ENCODE measurements at regions not wholly inside any gene's neighbourhood (a gene's known extent, or its start where the extent isn't known, plus 50 kb on each side); places are given as distances from the start of the nearest gene placed in this dataset.

DNA sequence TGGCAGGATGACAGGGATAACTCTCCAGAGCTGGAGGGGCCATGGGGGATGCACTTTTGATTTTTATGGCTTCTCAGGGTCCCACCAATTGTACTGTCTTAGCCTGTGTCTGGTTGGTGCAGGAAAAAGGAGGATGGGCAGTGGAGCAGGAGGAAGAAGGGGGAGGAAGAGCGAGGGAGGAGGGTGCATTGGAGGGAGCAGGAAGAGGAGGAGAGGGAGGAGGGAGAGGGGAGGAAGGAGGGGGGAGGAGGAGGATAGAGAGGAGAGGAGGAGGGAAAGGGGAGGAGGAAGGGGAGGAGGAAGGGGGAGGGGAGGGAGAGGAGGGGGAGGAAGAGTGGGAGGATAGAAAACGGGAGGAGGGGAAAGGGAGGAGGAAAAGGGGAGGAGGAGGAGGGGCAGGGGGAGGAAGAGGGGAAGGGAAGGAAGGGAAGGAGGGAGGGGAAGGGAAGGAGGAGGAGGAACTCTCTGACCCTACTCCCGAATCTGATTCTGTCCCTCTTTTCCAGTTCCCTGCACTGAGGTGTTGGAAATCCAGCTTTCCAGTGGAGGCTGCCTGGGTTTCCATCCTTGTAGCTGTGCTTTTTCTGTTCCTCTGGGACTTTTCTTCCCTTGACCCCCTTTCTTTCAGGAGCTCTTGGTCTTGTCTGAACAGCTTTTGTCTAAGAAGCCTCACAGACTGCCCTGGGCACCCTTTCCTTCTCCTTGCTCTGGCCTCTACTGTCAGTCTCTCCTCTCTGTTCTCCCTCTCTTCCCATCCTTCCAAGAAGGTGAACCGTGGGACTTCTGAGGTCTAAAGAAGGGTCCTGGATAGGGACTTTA, 149.4 kb downstream of the DHX35 start:
- peak in 2 of 3 experiments; percentile 58 to 74 for DNase-seq

DNA sequence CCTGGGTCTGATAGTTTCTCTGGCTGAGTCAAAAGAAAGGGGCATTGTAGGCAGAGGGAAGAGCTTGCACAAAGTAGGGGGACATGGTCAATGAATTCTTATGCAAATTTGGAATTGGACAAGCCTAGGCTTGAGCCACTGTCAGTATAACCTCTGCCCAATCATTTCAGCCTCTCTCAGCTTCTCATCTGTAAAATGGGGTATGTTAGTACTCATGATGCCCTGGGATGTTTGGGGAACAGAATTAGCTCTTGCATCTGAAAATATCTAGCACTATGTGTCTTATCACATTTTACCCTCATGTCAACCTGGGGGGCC, 148.6 kb downstream of the DHX35 start:
- DNase-seq, result no peak

DNA sequence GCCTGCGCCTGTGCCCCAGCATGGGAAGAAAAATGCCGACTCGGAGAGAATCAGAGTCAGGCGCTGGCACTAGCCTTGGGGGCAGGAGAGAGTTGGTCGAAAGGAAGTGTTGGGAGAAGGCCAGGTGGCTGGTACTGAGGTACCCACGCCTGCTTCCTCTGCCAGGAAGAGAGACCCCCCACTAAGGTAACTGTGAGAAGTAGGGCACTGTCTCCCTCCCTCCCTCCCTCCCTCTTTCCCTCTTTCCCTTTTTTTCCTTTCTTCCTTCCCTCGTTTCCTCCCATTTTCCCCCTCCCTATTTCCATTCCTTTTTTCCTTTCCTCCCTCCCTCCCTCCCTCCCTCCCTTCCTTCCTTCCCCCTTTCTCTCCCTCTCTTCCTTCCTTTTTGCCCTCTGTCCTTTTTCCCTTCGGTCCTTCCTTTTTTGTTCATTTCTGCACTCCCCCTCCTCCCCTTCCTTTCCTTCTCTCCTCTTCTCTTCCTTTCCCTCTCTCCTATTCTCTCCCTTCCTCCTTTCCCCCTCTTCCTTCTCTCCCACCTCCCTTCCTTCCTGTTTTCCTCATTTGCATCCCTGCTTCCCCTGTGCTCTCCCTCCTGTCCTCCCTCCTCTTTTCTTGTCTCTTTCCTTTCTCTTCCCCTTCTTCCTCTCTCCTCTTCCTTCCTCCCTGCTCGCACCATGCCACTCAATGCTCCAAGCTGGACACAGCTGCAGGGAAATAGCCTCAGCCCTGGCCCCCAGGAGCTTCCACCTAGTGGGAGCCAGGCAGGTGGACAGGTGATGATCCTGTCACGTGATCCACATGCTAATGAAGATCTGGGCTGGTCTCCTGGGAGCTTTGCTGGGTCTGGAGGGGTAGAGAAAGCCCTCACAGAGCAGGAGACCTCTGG, 148.0 kb downstream of the DHX35 start:
- peak; percentile 50 to 91 (median 78) for DNase-seq

DNA sequence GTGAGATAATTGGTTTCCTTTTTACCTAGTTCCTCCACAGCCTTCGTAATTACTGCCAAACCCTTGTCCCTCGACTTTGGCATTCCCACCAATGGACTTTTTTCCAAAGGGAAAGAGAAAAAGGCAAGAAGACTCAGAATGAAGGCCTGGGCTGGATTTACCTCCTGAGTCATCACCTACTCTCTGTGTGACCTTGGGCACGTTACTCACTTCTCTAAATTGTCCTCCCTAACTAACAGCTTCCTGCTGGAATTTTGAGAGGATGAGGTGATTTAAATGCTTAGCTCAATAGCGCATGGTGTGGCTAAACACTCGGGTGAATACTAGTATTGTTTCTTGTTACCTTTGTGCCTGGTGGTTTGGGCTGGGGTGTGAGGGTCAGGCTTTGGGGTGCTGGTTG, 146.6 kb downstream of the DHX35 start:
- DNase-seq, result no peak

DNA sequence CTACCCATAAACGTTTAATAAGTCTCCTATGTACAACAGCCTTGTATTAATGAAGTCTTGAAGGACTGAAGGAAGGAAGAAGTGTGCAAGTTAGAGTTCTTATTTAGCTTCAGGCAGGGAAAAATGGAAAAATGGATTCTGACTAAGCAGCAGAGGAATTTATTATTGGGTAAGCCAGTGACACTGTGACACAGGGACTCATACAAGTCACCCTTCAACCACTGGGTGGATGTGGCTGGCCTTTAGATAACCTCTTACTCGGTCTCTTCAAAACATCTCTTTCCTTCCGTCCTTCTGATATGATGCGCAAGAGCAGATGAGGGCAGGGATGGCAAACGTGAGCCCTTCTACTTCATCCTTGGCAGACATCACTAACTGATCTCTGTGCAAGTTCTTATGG, 145.6 kb downstream of the DHX35 start:
- no peak for DNase-seq

DNA sequence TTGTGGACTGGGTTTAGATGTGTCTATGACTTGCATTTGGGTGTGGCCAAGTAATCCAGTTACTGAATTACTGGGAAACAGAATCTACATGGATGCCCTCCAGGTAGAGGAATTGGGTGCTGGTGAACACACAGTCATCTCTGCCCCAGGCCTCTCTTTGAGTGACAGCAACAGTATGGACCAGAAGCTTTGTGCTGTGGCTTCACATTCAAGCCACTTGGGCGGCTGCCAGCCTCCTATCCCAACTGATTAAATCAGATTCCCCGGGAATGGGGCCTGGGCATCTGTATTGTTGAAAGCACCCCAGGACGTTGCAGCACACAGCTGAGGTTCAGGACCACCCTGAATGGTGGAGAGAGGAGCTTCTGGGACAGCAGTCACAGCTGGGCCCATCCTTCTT, 144.6 kb downstream of the DHX35 start:
- no peak for DNase-seq

DNA sequence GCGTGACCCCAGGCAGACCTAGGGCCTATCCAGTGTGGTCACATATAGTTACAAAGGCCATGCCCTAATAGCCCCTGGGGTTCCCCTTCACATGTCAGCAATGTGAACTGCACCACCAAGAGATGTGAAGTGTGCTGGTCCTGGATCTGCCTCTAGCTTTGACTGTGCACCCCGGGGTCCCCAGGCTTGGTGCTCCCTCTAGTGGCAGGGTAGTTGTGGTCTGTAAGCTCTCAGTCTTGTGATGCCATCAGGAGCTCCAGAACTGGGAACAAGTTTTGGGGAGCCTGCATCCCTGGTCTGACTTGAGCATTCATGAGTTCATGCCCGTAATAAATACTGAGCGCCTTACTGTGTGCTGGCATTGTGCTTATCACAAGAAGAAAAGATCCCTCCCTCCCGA, 143.4 kb downstream of the DHX35 start:
- no peak for DNase-seq

DNA sequence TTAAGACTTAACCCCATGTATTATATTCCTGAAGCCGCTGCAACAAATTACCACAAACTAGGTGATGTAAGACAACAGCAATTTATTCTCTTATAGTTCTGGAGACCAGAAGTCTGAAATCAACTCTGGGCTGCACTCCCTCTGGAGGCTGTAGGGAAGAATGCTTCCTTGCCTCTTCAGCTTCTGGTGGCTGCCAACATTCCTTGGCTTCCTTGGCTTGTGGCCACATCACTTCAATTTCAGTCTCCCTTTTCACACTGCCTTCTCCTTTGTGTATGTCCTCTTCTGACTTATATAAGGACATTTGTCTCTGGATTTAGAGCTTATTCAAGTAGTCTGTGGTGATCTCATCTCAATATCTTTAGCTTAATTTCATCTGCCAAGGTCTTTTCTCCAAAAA, 141.6 kb downstream of the DHX35 start:
- DNase-seq, result no peak

DNA sequence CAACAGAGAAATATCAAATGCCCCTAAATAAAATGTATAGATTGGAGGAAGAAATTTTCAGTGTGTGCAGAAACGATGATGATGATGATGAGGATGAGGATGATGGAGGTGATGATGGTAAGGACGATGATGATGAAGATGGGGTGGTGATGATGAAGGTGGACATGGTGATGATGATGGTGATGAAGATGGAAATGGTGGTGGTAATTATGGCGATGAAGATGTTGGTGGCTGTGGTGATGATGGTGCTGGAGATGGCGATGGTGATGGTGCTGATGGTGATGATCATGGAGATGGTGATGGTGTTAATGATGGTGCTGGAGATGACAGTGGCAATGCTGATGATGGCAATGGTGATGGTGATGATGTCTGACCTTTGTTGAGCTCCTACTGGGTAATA, 141.2 kb downstream of the DHX35 start:
- no peak for DNase-seq

DNA sequence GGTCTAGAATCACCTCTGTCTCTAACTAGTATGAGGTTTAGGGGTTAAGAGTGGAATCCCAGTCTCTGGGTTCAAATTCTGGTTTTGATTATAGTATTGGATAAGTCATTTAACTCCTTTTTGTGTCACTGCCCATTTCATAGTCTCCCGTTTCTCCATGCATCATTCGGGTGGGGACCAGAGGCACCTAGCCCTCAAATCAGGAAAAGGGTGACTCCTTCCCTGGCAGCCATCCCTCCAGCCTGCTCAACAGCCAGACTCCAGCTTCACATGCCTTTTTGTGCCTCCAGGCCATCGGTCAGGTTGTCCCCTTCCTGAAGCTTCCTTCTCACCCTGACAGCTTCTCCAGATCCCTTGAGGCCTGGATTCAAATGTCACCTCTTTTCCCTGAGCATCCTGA, 139.8 kb downstream of the DHX35 start:
- no peak for DNase-seq

DNA sequence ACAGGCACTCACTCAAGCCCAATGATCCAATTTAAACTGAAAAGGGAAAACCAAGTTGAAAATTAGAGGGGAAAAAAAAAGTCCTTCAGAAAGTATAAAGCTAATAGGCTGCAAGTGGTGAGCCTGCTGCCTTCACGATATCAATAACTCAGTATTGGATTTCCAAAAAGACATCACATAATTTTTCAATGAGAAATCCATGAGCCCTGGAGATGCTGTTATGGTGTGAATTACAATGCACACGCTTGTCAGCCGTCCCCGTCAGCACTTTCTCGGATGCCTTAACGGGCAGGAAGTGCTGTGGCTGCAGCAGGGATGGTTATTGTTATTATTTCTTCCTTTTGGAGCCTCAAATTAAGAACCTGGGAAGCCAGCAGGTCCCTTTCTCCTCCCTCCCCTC, 138.5 kb downstream of the DHX35 start:
- DNase-seq, result no peak

DNA sequence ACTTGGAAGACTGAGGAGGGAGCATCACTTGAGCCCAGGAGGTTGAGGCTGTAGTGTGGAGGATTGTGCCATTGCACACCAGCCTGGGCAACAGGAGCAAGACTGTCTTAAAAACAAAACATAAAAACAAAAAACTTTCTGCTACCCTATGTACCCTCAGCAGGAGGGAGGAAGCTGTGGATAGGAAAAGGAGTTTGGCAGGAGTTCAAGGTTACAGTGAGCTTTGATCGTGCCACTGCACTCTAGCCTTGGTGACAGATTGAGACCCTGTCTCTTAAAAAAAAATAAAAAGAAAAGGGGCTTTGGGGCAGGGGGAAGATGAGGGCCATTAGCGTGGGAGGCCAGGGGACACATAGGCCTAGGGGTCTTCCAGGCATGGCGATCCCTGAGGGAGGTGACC, 135.7 kb downstream of the DHX35 start:
- DNase-seq, result no peak

DNA sequence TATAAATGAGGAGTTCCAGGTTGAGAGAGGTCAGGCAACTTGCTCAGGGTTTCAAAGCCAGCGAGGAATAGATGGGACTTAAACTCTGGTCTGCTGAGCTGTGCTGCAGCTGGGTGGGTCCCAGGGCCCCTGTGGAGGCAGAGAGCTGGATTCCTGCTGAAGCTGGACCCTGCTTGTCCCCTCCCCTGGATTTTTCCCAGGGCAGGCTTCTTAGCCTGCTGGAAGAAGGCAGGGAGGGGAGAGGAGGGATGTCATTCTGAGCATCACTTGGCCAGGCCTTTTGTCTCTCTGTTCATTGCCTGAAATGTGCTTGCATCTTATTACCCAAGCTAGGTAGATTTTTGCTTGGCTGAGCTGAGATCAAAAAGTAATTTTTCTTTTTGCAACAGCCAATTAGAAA, 133.7 kb downstream of the DHX35 start:
- no peak for DNase-seq

DNA sequence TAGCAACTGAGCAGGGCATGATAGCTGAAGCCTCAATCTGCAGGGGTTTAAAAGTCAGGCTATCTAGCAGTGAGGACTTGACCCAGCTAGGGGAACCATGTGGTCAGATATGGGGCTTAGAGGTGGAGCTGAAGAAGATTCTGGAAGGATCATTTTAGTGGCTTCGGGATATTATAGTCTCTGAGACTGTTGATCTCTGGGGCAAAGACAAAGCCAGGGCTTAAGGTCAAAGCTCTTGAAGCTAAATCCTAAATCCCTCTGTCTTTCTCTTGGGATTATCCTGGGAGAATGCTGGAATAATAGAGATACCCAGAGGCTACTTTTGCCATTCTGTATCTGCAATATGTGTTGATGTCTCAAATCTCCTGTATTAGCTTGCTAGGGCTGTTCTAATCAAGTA, 132.2 kb downstream of the DHX35 start:
- no peak for DNase-seq

DNA sequence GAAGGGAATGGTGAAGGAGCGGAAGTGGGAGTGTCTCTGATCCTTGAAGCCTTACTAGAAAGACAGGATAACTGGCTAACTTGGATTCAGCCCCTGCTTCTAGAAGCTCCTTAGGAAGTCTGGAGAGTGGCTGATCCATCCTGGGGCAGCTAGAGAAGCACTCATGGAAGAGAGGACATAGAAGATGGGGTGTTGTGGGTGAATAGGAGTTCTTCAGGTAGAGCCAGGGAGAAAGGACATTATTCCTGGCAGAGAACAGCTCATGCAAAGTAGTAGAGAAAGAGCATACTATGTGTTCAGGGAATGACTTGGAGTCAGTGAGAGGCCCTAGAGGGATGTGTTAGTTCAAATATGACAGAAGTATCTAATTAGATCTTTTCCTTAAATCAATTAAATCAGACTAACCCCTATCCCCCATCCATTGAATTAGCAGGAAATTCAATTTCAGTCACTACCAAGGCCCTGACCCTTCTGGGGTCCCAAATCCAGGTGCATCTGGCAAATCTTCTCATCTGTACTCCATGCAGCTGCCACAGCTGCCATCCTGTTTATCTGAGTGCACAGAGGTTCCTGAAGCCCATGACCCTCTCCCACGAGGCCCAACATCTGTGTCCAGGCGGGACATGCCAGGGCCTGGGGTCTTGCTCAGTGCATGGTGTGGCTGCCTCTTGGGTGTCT, 130.7 kb downstream of the DHX35 start:
- no peak for DNase-seq

DNA sequence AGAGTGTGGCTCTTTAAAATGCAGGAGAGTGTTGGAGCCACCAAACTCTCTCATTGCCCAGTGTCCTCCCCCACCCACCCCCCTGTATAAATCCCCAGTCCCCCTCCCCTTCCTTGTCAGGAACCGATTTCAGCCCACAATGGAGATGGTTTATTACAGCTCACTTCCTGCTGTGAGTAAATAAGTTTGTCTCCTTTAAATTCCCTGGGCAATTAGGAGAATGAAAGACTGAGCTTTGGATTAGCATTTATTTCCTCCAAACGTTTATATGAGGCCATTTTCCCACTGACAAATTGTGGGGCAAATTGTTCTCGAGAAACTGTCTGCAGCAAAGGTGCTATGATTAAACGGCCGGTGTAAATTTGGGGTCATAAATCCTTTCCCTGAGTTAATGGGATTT, 128.8 kb downstream of the DHX35 start:
- peak in 2 of 3 experiments; percentile 85 to 99 for DNase-seq

DNA sequence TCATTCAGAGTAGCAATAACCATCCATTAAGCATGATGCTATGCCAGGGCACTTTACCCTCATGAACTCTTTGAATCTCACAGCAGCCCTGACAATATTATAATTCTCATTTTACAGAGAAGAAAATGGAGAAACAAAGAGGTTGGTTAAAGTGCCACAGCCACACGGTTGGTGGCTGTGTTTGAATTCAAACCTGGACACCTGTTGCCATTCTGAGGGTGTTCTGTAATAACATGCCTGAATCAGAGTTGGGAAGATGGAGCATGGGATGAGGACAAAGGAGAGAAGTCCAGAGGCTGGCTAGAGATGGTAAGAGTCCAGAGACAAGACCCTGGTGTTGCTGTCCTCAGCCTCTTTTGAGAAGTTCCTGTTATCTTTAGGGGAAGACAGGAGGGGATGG, 127.7 kb downstream of the DHX35 start:
- peak in 1 of 3 experiments; percentile 58 for DNase-seq
